NCI-H748 (cell line): ENCODE measurements at regions not wholly inside any gene's neighbourhood (a gene's known extent, or its start where the extent isn't known, plus 50 kb on each side); places are given as distances from the start of the nearest gene placed in this dataset.
A peak's percentile ranks its signal among the peaks of the same experiment; 100 is the strongest.

Experiments
- DNase-seq: peaks from one replicate; lab custom pipeline; 2025; ENCODE audit not compliant: unreplicated experiment; lab: John Stamatoyannopoulos, UW

DNA sequence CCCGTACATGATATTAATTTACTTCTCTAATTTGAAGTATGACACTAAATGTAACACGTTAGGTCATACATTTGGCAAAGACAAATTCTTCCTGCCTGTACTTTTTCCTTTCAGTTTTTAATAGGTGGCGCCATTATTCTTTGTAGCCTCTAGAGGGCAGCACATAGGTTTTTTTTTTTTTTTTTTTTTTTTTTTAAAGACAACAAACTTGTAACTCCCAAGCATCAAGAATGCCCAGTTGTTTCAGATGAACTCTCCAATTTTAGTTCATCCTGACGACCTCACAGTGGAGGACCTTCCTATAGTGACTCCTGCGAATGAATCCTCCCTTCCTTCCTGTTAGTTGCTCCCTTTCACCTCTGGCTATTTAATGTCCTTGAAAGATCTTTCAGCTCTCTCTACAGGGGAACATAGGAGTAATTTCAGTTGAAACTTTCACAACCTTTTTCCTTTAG lies 139.3 kb upstream of the HDAC9 start:
- DNase-seq, result peak; percentile 10

DNA sequence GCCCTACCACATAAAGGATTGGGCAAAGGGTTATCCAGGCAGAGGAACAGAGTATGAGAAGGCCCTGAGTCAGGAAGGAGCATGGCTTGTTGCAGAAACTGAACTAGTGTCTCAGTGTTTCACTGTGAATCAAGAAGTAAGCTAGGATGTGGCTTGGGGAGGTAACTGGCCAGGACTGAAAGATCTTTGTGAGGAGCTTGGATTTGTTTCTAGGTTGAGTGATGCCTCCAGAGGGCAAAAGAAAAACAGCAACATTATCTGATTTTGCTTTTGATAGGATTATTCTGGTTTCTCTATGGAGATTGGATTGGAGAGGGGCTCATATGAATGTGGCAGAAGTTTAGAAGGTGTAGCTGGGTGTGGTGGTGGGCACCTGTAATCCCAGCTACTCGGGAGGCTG lies 137.9 kb upstream of the HDAC9 start:
- DNase-seq, result no peak

DNA sequence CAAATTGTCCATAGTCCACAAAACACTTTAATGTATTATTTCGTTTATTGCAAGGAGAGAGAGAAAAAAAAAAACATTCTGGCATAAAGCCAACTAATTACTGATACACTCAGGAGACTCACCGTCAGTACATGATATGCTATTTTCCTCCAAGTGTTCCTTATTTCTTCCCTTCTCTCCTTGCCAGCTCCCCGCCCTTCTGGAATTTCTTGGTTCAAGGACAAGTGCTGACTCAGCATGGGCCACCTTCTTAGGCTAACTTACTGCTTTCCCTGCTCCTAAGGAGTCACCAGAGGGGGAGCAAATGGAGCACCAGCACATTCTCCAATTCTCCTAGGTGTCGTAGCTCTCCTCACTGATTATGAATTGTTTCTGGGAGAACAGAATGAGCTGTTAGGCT lies 133.8 kb upstream of the HDAC9 start:
- no peak for DNase-seq

DNA sequence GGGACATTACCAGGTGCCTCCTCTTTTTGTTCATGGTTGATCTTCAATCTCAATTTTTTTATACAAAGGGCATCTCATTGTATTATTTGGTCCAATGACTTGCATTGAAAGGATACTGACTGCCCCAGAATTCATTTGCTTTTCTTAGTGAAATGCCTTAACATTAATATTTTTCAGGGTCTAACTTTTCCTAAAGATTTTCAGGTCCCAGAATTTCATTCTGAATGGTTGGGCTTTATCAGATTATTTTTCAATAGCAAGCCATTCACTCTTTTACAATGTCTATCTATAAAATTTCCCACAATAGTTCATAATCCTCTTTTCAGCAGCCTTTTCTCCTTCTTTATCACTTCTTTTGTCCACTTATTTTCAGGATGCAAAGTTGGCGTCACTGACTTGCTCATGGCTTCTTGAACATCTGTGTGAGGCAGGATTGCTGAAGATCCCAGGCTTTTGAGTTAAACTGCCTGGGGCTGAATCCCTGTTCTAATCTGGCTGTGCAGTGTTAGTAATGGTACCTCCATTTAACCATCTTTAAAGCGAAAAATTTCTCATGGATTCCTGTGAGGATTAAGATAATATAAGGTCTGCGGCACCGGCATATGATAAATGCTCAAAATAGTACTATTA lies 131.7 kb upstream of the HDAC9 start:
- no peak for DNase-seq

DNA sequence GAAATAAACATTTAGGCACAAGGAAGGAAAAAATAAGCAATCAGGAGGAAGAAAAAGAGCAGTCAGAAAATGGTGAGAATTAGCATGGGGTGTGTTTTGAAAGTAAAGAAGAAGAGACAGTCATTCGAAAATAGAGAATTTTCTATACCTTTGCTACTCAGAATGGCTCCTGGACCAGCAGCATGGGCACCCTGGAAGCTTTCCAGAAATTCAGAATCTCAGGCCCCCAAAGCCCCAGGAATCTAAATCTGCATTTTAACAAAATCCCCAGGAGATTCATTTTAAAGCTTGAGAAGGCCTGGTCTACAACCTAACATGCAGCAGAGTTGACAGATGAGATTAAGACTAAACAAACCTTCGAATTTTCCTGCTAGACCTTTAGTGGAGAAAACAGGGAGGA lies 131.2 kb upstream of the HDAC9 start:
- DNase-seq, result no peak

DNA sequence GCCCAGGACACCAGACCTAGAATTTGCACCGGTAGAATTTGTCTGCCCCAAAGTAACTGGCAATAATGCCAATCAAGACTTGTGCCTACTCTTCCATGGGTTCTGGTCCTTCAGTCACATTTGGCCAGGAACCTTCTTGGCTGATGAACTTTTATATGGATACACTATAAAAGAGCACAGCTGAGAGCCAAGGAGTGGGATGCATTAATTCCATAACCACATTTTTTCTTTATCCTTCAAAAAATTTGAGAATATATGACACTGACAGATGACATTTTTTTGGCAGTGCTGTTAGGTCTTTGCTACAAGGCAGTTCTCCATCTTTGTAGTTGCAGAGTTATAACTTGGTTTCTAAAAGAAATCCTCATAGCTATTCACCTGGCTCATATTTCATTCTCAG lies 129.2 kb upstream of the HDAC9 start:
- DNase-seq, result no peak

DNA sequence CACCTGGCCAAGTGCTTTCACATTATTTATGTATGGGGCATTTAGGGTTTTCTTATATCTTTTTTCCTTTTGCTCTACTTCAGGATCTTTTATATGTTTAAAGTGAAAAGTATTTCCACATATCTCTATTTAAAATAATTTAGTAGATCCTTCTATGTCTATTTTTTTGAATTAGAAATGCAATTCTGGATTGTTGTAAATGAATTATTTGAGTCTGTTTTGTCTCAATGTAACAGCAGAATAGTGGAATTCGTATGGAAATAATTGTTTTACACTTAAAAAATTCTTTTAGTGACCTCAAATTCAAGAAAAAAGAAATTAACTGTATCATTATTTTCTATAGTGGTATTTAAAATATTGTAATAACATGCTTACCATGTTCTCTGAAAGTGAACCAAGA lies 126.5 kb upstream of the HDAC9 start:
- no peak for DNase-seq

DNA sequence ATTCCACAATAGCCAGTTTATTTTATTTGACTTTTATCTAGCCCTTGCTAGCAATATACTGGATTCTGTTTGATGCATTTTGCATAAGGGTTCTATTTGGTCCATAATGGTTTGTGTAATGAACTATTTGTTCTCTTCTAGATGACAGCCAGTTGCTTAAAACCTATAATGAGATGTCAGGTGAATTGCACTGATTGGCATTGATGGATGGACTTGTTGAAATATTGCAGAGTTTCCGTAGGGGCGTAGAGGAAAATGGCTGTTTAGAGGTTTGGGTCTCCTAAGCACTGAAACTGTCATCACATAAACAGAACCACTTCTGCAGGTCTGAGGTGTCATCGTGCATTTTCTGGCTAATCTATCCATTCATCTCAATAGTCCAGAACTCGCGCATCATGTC lies 124.9 kb upstream of the HDAC9 start:
- DNase-seq, result no peak

DNA sequence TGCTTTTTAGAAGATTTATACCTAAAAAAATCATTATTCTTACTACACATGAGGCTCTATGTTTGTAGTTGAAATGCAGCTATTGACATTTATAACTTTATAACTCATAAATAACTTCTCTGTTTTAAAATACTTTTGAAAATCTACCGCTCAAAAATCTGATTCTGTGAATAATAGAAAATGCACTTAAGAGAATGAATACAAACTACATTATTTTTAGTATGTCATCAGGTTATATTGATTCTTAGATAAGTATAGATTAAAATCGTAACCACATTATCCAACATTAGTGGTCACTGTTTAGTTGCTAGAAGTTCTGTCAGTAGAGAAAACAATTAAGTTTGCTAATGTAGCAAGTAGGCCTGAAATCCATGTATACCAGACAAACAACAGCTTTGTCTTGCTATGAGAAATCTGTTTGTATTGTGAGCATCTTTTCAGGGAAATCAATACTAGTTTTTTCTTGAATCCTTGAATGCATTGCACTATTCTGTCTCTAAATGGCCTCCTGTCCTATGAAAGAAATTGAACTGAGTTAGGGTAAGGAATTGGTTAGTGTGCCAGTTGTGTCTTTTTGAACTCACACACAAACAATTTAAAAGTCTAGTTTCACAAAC lies 116.5 kb upstream of the HDAC9 start:
- no peak for DNase-seq

DNA sequence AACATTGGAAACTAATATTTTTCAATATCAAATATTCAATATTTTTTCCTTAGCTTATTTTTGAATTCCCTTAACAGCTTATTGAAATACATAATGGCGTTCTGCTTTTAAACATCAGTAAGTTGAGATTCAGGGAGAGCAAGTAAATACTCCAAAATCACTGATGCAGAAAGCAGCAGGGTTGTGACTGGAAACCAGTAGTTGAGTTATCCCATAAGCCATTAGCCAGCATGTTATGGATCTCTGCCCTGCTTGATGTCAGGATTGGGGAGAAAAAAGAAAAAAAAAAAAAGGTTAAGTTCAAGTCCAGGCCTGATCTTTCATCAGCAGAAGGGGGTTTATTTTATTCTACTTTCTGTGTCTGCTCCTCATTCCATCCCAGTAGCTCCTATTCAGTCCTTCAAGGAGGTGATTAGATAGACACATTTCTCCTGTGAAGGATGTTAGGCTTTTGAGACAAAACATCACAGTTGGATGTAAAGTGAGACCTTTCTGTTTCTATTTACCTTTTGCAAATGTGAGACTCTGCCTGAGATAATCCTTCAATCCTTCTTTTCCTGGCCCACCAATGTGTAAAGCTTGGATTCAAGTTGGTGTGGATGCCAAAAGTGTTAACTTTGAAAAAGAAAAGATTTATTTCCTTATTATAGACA lies 110.9 kb upstream of the HDAC9 start:
- DNase-seq, result no peak

DNA sequence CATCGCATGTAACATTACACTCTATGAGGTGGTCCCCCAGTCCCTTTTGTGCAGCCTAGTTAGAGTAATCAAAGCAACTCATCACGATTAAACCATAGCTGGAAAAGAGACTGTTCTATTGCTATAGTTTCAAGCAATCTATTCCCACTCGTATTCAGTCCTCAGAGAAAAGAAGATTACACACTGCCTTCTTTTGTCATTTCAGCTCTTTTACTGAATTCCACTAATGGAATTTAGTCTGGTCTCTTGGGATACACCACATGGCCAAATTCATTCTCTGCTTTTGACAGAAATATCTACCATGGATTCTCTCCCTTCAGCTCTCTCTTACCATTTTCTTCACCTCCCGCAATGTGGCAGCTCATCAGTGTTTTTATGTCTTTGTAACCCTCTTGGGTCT lies 108.9 kb upstream of the HDAC9 start:
- no peak for DNase-seq

DNA sequence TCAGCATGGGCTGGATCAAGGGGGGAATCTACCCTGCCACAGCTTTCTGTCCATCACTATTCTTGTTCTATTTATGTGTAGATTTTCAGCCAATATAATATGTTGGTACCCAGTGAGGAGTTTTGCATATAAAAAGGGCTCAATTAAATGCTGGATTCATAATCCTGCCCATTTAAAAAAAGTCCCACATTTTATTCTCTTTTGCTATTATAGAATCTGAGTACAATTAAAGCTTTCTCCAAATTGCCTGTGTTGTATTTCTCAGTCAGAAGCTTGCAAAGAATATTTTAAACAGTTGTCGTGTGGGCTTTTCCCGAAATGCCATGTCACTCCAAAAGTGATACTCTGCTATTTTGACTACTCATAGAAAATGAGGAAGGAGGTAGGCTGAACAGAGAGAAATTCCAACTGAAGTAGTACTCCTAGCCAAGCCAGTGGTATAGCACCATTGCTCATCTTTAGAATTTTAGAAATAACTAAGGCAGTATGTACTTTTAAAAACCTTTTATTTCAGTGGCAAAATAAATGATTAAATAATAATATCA lies 108.3 kb upstream of the HDAC9 start:
- no peak for DNase-seq

DNA sequence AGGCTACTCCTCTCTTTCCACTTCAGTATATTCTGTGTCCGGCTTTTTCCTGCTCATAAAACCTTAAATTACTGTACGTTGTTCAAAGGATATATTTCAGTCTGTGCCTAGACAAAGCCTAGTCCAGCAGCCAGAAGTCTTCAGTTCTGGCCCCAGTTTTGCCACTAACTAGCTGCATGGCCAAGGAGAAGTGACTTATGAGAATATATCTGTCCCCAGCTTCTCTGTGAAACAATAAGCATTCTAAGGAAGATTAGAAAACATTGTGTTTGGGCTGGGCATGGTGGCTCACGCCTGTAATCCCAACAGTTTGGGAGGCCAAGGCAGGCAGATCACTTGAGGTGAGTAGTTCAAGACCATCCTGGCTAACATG lies 105.0 kb upstream of the HDAC9 start:
- DNase-seq, result no peak

DNA sequence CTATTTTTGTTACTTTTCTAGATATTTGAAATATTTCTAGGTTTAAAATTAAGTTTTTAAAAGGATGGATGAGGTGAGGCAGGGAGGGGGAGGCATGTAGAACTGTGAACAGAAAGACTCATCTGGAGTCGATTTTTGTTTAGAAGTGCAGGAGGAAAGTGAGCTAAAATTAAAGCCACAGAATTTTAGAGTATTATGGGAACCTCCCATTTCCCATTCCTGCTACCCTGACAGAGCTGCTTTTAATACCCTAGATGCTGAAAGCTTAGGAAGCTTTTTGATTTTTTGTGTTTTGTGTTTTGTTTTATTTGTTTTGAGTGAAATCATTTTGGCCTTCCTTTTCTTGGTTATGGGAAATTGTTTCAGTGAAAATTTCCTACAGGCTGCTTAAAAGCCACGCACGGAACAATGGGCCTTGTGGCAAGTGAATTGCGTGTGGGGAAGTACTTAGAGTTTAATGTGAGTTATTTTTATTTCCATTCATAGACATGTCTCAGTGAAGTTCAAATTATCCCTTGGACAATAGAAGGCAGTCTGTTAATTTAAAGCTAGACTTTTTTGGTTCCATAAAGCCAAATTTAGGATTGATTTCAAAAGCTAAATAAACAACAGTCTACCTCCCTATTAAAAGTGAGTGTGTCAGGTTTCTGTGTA lies 102.0 kb upstream of the HDAC9 start:
- peak; percentile 75 for DNase-seq

DNA sequence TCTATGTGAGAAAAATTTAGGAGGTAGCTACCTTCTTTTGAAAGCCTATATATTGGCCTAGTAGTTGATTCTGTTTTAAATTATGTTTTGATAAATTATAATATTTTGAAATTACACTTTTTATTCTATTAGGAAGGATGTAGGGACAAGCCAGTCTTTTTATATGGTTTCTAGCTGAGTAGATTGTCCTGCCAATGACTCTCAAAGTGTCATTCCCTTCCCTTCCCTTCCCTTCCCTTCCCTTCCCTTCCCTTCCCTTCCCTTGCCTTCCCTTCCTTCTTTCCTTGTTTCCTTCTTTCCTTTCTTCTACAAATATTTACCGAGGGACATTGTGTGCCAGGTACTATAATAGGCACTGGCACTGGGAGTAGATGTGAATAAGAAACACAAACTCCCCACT lies 99.7 kb upstream of the HDAC9 start:
- no peak for DNase-seq

DNA sequence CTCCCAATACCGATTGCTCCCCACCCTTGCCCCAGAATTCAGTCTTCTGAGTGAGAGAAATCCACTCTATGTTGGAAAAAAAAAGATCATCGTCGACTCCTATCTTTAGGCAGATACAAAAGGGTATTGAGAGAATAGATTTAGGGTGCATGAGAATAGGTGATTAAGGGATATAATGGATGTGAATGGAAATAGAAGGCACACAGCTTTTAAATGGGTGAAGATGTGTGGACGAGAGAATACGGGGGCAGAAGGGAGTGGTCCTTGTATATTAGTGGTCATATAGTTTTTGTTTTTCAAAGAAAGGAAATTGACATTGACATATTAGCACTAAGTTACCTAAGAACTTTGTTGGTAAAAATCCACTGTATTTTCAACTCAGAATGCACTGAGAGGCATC lies 98.6 kb upstream of the HDAC9 start:
- no peak for DNase-seq

DNA sequence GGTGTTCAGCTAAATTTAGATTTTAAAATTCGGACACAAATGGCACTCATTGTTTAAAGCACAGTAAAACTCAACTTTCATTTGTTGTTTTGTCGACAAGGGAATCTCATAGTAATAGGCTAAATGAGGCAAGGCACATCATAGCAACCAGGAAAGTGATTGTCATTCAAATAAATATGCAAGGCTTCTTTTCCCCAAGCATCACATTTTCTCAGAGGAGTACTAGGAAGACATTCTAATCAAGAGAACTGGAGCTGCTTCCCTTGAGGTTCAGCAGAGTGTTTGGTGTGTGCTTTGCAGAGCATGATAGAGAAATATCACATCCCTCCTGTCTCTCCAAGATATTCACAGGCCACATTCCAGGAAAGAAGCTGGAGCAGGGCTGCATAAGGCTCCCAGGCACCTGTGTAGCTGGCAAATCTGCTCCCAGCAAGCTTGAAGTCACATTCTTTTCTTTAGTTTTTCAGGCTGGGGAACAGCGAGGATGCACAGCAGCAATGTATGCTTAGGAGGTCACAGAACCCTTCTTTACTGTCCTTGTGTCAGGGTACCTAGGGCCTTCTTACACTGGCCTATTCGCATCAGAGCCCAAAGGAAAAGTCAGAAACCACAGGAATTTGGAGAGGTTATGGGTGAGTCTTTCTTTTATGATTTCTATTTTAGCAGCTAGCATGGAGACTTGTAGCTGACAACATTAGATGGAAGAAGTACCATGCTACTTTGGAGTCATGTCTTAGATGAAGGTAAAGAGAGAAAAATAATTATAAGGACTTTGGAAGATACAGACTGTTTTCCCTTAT lies 95.9 kb upstream of the HDAC9 start:
- DNase-seq, result no peak

DNA sequence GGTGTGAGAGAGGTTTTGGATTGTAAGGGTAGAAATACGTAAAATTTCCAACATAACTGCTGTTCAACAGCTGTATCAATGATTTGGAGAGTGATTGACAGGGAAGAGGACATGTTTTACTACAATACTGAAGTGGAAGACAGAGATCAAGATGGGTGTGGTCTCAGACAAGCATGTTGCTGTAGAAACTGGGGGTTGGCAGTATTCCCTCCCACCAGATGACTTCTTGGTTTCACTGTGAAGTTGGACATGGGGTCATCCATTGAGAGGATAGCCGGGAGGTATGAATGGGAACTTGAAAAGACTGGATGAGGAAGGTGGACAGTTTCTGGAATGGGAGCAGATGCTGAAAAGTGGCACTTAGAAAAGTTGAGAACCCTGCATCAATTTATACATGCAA lies 95.3 kb upstream of the HDAC9 start:
- no peak for DNase-seq

DNA sequence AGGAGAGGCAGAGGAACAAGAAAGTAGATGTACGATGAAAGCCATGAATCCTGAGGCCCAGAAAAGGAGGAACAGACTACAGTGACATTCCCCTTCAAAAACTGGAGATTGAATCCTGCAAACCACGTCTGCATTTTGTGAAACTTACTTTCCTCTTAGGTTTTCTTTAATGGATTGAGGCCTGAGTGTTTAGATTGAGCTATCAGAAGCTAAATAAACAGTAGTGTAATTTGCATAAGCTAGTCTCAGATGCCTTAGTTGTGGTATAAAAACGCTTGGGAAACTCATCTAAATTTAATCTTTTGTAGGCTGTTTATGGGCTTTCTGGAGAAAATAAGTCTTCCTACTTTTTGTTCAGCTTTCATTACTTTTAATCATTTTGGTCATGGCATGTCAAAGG lies 94.8 kb upstream of the HDAC9 start:
- DNase-seq, result no peak

DNA sequence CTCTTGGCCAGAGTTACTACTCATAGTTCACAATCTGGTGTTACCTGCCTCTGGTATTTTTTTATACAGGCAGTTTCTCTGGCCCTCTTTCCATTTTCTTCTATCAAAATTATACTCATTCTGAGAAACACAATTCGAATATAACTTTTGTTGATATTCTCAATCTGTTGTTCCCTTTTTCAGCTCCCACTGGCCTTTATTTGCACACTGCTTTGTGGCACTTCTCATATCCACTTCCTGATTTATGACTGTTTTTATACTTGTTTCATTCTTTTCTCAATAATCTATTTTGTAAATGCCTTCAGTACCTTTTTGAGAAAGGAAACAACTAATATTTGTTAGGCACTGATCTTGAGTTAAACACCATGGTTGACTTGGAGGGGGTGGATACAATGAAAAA lies 93.8 kb upstream of the HDAC9 start:
- DNase-seq, result no peak

DNA sequence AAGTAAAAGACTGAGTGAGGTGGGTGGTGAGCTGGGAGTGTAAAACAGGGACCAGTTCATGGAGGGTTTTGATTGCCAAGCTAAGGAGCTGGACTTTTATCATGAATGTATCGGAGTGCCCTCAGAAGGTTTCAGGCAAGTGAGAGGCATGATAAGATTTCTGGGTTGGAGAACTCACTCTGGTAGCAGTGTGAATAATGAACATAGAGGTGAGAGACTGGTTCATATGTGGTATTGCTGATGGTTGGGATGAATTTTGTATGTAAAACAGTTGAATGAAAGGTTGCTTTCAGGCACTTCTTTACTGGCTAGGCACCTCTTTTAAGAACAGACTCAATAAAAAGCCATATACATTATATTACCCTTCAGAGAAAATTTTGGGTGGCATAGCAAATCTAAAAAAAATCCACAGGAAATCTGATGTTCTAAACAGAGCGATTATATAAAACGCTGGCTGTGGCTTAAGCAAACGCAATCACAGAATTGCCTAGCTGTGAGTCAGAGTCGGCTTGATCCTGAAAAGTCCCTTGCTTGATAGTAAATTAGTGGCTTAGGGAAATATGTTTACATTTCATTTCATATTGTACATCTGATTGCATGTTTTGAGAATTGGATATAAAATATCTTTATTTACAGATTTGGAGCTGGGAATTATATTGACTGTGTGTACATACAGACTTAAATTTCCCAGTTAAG lies 92.9 kb upstream of the HDAC9 start:
- no peak for DNase-seq
